Testis (tissue), 2 donors: ENCODE measurements at regions not wholly inside any gene's neighbourhood (a gene's known extent, or its start where the extent isn't known, plus 50 kb on each side); places are given as distances from the start of the nearest gene placed in this dataset.

Experiments
- CTCF ChIP-seq, 3 experiments: fragments of 450-650 bp in 2 of 3; fragments of 200-600 bp in 1 of 3; sonication (generic) in 1 of 3; IDR thresholded peaks; one replicate each; pipeline ENCODE4 v1.5.1; 2016 to 2019; ENCODE audit warnings: antibody characterized with exemption in 3 of 3, mild to moderate bottlenecking in 2 of 3, moderate library complexity in 1 of 3
- POLR2A ChIP-seq: fragments of 450-650 bp; IDR thresholded peaks from one replicate; pipeline ENCODE4 v1.6.1; 2017; ENCODE audit warnings: antibody characterized with exemption, mild to moderate bottlenecking, moderate library complexity

GRCh38 chr3:66625505-66626216, 124.8 kb upstream of the LRIG1 start:
- TF ChIP-seq CTCF (IDR thresholded peaks at IDR 0.05) (no peak), POLR2A (no peak)
